ENCODE measurements at regions not wholly inside any gene's neighbourhood (a gene's known extent, or its start where the extent isn't known, plus 50 kb on each side); places are given as distances from the start of the nearest gene placed in this dataset.
"Not testable (repeated sequence)": the region's sequence is repeated elsewhere in the genome, so short reads cannot be mapped to it uniquely, and the experiment has no call there.

- no peaks in the 10 kb centered on the region for H3K9me3 ChIP-seq (replicated peaks)
- DNase-seq: no peak
- H3K4me1 ChIP-seq: no peaks in the 10 kb centered on the region
- no peaks in the 10 kb centered on the region for H3K27me3 ChIP-seq
- no peaks in the 10 kb centered on the region for H3K36me3 ChIP-seq
- no peak overlapping the region for H3K27ac ChIP-seq
- H3K4me3 ChIP-seq: no peak overlapping the region
Measured at GRCh38 chr12:34306133-34306830, 284.0 kb downstream of the ALG10 start.

GRCh38 chr12:34309806-34310804 lies 287.8 kb downstream of the ALG10 start:
- H3K27ac ChIP-seq; H3K4me1 ChIP-seq; H3K4me3 ChIP-seq; H3K36me3 ChIP-seq; DNase-seq; H3K27me3 ChIP-seq; H3K9me3 ChIP-seq (replicated peaks): not testable (repeated sequence)

GRCh38 chr12:34311337-34311736 lies 289.0 kb downstream of the ALG10 start:
- Histone ChIP-seq H3K9me3 (replicated peaks) (no peaks in the 10 kb centered on the region), H3K36me3 (no peaks in the 10 kb centered on the region), H3K27ac (no peak overlapping the region), H3K4me3 (no peak overlapping the region), H3K4me1 (no peaks in the 10 kb centered on the region), H3K27me3 (no peaks in the 10 kb centered on the region)
- no peak for DNase-seq

GRCh38 chr12:34327671-34328070 lies 305.4 kb downstream of the ALG10 start:
- no peaks in the 10 kb centered on the region; the same call in 1 of the 2 replicates for H3K27me3 ChIP-seq
- no peaks in the 10 kb centered on the region for H3K36me3 ChIP-seq
- no peak overlapping the region for H3K4me3 ChIP-seq
- DNase-seq: no peak
- no peaks in the 10 kb centered on the region for H3K4me1 ChIP-seq
- no peak overlapping the region for H3K27ac ChIP-seq
- H3K9me3 ChIP-seq (replicated peaks): no peaks in the 10 kb centered on the region

GRCh38 chr12:34333337-34333736 lies 311.0 kb downstream of the ALG10 start:
- H3K9me3 ChIP-seq (replicated peaks): no peaks in the 10 kb centered on the region
- no peak overlapping the region for H3K4me3 ChIP-seq
- H3K36me3 ChIP-seq: no peaks in the 10 kb centered on the region
- H3K4me1 ChIP-seq: no peaks in the 10 kb centered on the region
- DNase-seq: no peak
- no peak overlapping the region for H3K27ac ChIP-seq
- H3K27me3 ChIP-seq: no peaks in the 10 kb centered on the region; the same call in 1 of the 2 replicates

- Histone ChIP-seq H3K27me3 (no peaks in the 10 kb centered on the region), H3K36me3 (no peaks in the 10 kb centered on the region), H3K9me3 (replicated peaks) (no peaks in the 10 kb centered on the region), H3K4me3 (no peak overlapping the region), H3K4me1 (no peaks in the 10 kb centered on the region), H3K27ac (no peak overlapping the region)
- no peak for DNase-seq
Measured at GRCh38 chr12:34334538-34334937, 312.2 kb downstream of the ALG10 start.

- Histone ChIP-seq H3K4me3 (no peak overlapping the region), H3K36me3 (no peaks in the 10 kb centered on the region), H3K27me3 (no peaks in the 10 kb centered on the region), H3K4me1 (no peaks in the 10 kb centered on the region), H3K27ac (no peak overlapping the region), H3K9me3 (replicated peaks) (no peaks in the 10 kb centered on the region)
- no peak for DNase-seq
Measured at GRCh38 chr12:34334953-34335743, 312.9 kb downstream of the ALG10 start.

- no peaks in the 10 kb centered on the region for H3K4me1 ChIP-seq
- no peak overlapping the region for H3K27ac ChIP-seq
- H3K27me3 ChIP-seq: no peaks in the 10 kb centered on the region
- DNase-seq: no peak
- H3K36me3 ChIP-seq: no peaks in the 10 kb centered on the region
- no peaks in the 10 kb centered on the region for H3K9me3 ChIP-seq (replicated peaks)
- H3K4me3 ChIP-seq: no peak overlapping the region
Measured at GRCh38 chr12:34335819-34336262, 313.5 kb downstream of the ALG10 start.

GRCh38 chr12:34336619-34337465 lies 314.5 kb downstream of the ALG10 start:
- no peak for DNase-seq
- H3K36me3 ChIP-seq: no peaks in the 10 kb centered on the region
- no peaks in the 10 kb centered on the region for H3K4me1 ChIP-seq
- H3K27me3 ChIP-seq: no peaks in the 10 kb centered on the region
- H3K4me3 ChIP-seq: no peak overlapping the region
- H3K9me3 ChIP-seq (replicated peaks): no peaks in the 10 kb centered on the region
- H3K27ac ChIP-seq: no peak overlapping the region

- Histone ChIP-seq H3K4me1 (no peaks in the 10 kb centered on the region), H3K9me3 (replicated peaks) (no peaks in the 10 kb centered on the region), H3K27ac (no peak overlapping the region), H3K27me3 (no peaks in the 10 kb centered on the region), H3K36me3 (no peaks in the 10 kb centered on the region), H3K4me3 (no peak overlapping the region)
- no peak for DNase-seq
Measured at GRCh38 chr12:34338751-34339150, 316.5 kb downstream of the ALG10 start.

- Histone ChIP-seq H3K4me3 (no peak overlapping the region), H3K9me3 (replicated peaks) (no peaks in the 10 kb centered on the region), H3K4me1 (no peaks in the 10 kb centered on the region), H3K27ac (no peak overlapping the region), H3K27me3 (no peaks in the 10 kb centered on the region), H3K36me3 (no peaks in the 10 kb centered on the region)
- DNase-seq: no peak
Measured at GRCh38 chr12:34339922-34340321, 317.6 kb downstream of the ALG10 start.

- no peaks in the 10 kb centered on the region for H3K36me3 ChIP-seq
- DNase-seq: no peak
- H3K9me3 ChIP-seq (replicated peaks): no peaks in the 10 kb centered on the region
- no peaks in the 10 kb centered on the region for H3K4me1 ChIP-seq
- no peaks in the 10 kb centered on the region for H3K27me3 ChIP-seq
- H3K27ac ChIP-seq: no peak overlapping the region
- no peak overlapping the region for H3K4me3 ChIP-seq
Measured at GRCh38 chr12:34340534-34341361, 318.5 kb downstream of the ALG10 start.

GRCh38 chr12:34341362-34341733 lies 319.1 kb downstream of the ALG10 start:
- no peak for DNase-seq
- H3K9me3 ChIP-seq (replicated peaks): no peaks in the 10 kb centered on the region
- no peak overlapping the region for H3K4me3 ChIP-seq
- no peak overlapping the region for H3K27ac ChIP-seq
- H3K27me3 ChIP-seq: no peaks in the 10 kb centered on the region
- no peaks in the 10 kb centered on the region for H3K4me1 ChIP-seq
- H3K36me3 ChIP-seq: no peaks in the 10 kb centered on the region

Measured in SJCRH30 (cell line).